GM12872 (cell line): ENCODE measurements at regions not wholly inside any gene's neighbourhood (a gene's known extent, or its start where the extent isn't known, plus 50 kb on each side); places are given as distances from the start of the nearest gene placed in this dataset.

Experiments used
- TF ChIP-seq, protein P1 (sequence below): IDR thresholded peaks from 3 replicates; pipeline ENCODE4 v1.5.1; 2011; ENCODE audit warnings: low read depth, mild to moderate bottlenecking, low read length, moderate library complexity; ENCODE audit not compliant: insufficient read depth

DNA sequence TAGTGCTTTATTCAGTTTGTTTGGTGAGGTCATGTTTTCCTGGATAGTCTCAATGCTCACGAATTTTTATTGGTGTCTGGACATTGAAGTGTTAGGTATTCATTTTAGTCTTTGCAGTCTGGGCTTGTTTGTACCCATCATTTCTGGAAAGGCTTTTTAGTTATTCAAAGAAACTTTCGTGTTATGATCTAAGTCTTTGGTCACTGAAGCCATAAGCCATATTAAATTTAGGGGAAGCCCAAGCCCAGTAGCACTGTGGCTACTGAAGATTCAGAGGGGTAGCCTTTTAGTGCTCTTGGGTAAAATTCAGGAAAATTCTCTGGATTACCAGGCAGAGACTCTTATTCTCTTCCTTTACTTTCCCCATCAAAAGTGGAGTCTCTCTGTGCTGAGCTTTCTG, 56.2 kb upstream of the PEX5L start:
- TF ChIP-seq, protein P1, sequence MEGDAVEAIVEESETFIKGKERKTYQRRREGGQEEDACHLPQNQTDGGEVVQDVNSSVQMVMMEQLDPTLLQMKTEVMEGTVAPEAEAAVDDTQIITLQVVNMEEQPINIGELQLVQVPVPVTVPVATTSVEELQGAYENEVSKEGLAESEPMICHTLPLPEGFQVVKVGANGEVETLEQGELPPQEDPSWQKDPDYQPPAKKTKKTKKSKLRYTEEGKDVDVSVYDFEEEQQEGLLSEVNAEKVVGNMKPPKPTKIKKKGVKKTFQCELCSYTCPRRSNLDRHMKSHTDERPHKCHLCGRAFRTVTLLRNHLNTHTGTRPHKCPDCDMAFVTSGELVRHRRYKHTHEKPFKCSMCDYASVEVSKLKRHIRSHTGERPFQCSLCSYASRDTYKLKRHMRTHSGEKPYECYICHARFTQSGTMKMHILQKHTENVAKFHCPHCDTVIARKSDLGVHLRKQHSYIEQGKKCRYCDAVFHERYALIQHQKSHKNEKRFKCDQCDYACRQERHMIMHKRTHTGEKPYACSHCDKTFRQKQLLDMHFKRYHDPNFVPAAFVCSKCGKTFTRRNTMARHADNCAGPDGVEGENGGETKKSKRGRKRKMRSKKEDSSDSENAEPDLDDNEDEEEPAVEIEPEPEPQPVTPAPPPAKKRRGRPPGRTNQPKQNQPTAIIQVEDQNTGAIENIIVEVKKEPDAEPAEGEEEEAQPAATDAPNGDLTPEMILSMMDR = no peak

DNA sequence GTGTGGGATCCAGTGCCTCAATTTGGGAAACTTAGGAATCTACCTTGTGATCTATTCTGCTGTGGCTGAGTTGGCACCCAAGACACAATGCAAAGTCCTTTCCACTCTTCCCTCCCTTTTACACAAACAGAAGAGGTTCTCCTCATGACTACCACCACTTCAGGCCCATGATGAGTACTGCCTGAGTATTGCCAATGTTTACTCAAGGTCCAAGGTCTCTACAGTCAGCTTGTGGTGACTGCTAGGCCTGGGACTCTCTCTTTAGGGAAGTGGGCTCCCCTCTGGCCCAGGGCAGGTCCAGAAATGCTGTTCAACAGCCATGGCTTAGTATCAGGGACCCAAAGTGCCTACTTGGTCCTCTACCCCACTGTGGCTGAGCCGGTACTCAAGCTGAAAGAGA, 56.8 kb upstream of the PEX5L start:
- TF ChIP-seq, protein P1 = no peak

DNA sequence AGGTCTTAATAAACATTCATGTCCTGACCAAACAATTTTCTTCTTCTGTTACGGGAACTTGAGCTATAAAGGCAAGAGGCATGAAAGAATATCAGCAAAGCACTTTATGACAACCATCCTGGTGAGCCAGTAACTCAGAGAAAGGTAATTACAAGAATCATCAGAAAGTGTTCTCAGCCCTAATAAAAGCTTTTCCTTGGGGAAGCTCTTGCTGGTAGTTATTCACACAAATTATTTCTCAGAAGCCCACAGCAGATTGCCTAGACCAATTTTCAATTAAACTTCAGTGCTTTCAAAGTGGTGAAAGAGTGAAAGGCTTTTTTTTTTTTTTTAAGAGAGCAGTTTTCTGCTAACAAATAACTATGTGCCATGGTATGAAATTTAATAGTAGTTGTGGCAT, 60.9 kb upstream of the PEX5L start:
- TF ChIP-seq, protein P1 = no peak

DNA sequence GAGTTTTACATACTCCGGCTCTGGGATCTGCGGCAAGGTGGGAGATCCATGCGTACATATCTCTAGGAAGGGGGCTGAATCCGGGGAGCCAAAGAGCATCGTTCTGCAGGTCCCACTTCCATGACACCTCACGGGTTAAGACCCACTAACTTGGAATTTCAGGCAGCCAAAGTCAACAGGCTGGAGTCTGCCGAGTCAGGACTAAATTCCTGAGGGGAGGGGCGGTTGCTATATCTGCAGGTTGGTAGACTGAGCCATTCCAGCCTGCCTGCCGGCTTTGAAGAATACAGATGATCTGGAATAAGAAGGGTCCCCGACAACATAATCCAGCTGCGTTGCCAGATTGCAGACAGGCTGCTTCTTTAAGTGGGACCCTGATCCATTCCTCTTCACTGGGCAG, 65.4 kb upstream of the PEX5L start:
- TF ChIP-seq, protein P1 = no peak

DNA sequence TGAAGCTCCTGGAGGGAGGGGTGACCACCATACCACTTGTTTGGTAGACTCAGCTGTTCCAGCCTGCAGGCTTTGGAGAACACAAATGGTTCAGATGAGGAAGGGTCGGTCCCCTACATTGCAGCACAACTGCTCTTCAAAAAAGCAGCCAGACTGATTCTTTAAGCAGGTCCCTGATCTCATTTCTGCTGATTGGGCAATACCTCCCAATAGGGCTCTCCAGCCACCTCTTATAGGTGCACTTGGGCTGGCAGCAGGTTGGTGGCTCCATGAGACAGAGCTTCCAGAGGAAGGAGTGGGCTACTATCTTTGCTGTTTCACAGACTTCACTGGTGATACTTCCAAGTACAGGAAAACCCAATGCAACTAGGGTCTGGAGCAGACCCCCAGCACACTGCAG, 65.9 kb upstream of the PEX5L start:
- TF ChIP-seq, protein P1 = no peak

DNA sequence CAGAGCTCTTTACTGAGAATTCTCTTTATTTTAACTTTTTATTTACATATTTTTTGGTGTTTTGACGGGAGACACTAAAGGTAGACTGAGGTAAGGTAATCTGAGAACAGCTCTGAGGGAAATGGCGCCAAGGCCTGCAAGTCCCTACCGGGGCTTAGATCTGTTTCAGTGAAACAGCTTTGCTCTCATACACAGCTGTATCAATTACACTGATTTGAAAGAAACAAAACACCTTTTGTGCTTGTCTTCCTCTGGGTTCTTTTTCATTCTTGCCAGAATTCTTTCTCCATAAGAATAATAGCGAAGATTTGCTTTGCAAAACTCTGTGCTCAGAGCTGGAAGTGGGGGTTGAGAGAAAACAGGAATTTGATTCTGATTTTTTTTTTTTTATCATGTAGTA, 79.5 kb upstream of the PEX5L start:
- TF ChIP-seq, protein P1 = no peak

DNA sequence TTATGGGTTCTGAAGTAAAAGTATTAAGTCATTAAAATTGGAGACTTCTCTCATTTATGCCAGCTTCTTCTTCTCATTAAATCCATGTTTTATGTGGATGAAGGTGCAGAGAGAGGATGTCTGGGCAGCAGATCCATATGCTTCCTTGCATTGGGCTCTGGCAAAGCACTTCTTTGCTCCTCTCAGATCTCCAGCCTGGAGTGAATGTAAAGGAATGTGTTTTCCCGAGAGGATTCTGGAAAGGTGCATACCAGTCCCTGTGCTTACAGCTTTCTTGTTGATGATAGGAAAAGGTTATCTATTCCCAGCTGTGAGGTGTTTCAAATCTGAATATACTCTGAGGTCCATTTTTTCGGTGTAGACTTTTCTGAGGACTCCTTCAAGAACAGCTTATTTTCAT, 79.9 kb upstream of the PEX5L start:
- TF ChIP-seq, protein P1 = no peak
